Fibroblast of lung (primary cell): ENCODE measurements at regions not wholly inside any gene's neighbourhood (a gene's known extent, or its start where the extent isn't known, plus 50 kb on each side); places are given as distances from the start of the nearest gene placed in this dataset.

Source experiments
- CTCF ChIP-seq, 2 donors: IDR thresholded peaks in 1 of 2; conservative IDR thresholded peaks in 1 of 2; 1 replicate in 1 of 2; 2 replicates in 1 of 2; pipeline ENCODE4 v1.5.1; 2011 to 2012; ENCODE audit warnings: low read length in 2 of 2, control low read depth in 1 of 2, inconsistent platforms in 1 of 2, low read depth in 1 of 2, mild to moderate bottlenecking in 1 of 2
- EZH2 ChIP-seq: IDR thresholded peaks from 2 replicates; pipeline ENCODE4 v1.5.1; 2012; ENCODE audit warnings: low read length, control low read depth, mild to moderate bottlenecking; ENCODE audit errors: missing control alignments

- no peak for TF ChIP-seq CTCF (conservative IDR thresholded peaks at IDR 0.05 in 1 of 2, IDR thresholded peaks at IDR 0.05 in 1 of 2; ENCODE audit: low read depth in 1 of 2, low read length in 2 of 2)
- no peak for TF ChIP-seq EZH2
These were observed 145.5 kb downstream of the SMAD6 start for GRCh38 chr15:66847565-66847991.
